OCI-LY7 (cell line): ENCODE measurements at regions not wholly inside any gene's neighbourhood (a gene's known extent, or its start where the extent isn't known, plus 50 kb on each side); places are given as distances from the start of the nearest gene placed in this dataset.
A peak's percentile ranks its signal among the peaks of the same experiment; 100 is the strongest.

Experiments used
- BruUV-seq: library from RNA; stranded (reverse); fragments of 400-500 nt; replicated peaks from 2 replicates; lab custom pipeline; 2021; lab: Mats Ljungman, UMichigan
- CTCF ChIA-PET: fragments of 300-600 bp; sonication (Branson Sonifier 250); formaldehyde crosslinking; loops from one replicate; lab custom pipeline; 2022; ENCODE audit warnings: antibody characterized with exemption; ENCODE audit not compliant: unreplicated experiment; lab: Charles Lee
- POLR2A ChIA-PET: fragments of 300-600 bp; sonication (Branson Sonifier 250); formaldehyde crosslinking; loops from one replicate; lab custom pipeline; 2022; ENCODE audit warnings: antibody characterized with exemption; lab: Charles Lee
- DNase-seq: peaks from one replicate; pipeline ENCODE4 v3.0.0-alpha.2; 2015; ENCODE audit warnings: low spot score
- H2AFZ ChIP-seq: fragments of 200-600 bp; sonication (generic), shearing (Covaris generic); 2 replicates; pipeline ENCODE4 v1.6.1; 2014; ENCODE audit warnings: mild to moderate bottlenecking, antibody characterized with exemption, low read length, moderate library complexity
- H3K27ac ChIP-seq: fragments of 200-600 bp; sonication (generic); 2 replicates; pipeline ENCODE4 v1.5.1; 2014; ENCODE audit warnings: mixed run types, low read depth, mild to moderate bottlenecking, moderate library complexity, low read length, inconsistent platforms; ENCODE audit not compliant: poor library complexity, severe bottlenecking
- H3K36me3 ChIP-seq: fragments of 200-600 bp; sonication (generic); 2 replicates; pipeline ENCODE4 v1.6.1; 2014; ENCODE audit warnings: mild to moderate bottlenecking, antibody characterized with exemption, low read length, moderate library complexity, mixed read lengths; ENCODE audit not compliant: insufficient read depth
- H3K4me1 ChIP-seq: fragments of 200-600 bp; sonication (generic); 2 replicates; pipeline ENCODE4 v1.5.1; 2014; ENCODE audit warnings: mild to moderate bottlenecking, low read length; ENCODE audit not compliant: insufficient read depth, poor library complexity, severe bottlenecking
- H3K4me2 ChIP-seq: fragments of 200-600 bp; sonication (generic); 2 replicates; pipeline ENCODE4 v1.6.1; 2014; ENCODE audit warnings: mild to moderate bottlenecking, low read length
- H3K4me3 ChIP-seq: fragments of 200-600 bp; sonication (generic); 2 replicates; pipeline ENCODE4 v1.5.1; 2014; ENCODE audit warnings: mild to moderate bottlenecking, low read depth, low read length; ENCODE audit not compliant: poor library complexity, severe bottlenecking
- H3K79me2 ChIP-seq: fragments of 200-600 bp; sonication (generic); 2 replicates; pipeline ENCODE4 v1.6.1; 2016; ENCODE audit warnings: low read depth, mild to moderate bottlenecking, low read length, moderate library complexity, mixed read lengths; ENCODE audit not compliant: insufficient read depth
- H3K9me2 ChIP-seq: fragments of 200-600 bp; sonication (generic); 2 replicates; pipeline ENCODE4 v1.6.1; 2016; ENCODE audit warnings: mild to moderate bottlenecking, low read length, mixed read lengths; ENCODE audit not compliant: insufficient read depth
- H3K9me3 ChIP-seq: fragments of 200-600 bp; sonication (generic); 2 replicates; pipeline ENCODE4 v1.6.1; 2014; ENCODE audit warnings: mild to moderate bottlenecking, mixed run types, low read length, mixed read lengths
- H4K20me1 ChIP-seq: fragments of 200-600 bp; sonication (generic); 2 replicates; pipeline ENCODE4 v1.6.1; 2014; ENCODE audit warnings: mild to moderate bottlenecking, antibody characterized with exemption, low read length, moderate library complexity, mixed read lengths; ENCODE audit not compliant: insufficient read depth
- EZH2phosphoT487 ChIP-seq: fragments of 200-600 bp; sonication (generic); IDR thresholded peaks from 2 replicates; pipeline ENCODE4 v1.6.1; 2018; ENCODE audit warnings: low read depth, borderline replicate concordance, mild to moderate bottlenecking, mixed run types, antibody characterized with exemption, low read length, moderate library complexity, mixed read lengths
- intact Hi-C: fragments of 100-400 bp; cut with micrococcal nuclease; formaldehyde crosslinking; loops from one replicate; pipeline ENCODE4 v1.10.0; 2022; ENCODE audit not compliant: unreplicated experiment
- TF ChIP-seq, protein P1 (sequence below): fragments of 200-600 bp; sonication (generic); conservative IDR thresholded peaks from 2 replicates; pipeline ENCODE4 v1.5.1; 2014; ENCODE audit warnings: mild to moderate bottlenecking, antibody characterized with exemption, low read length, moderate library complexity, mixed read lengths

DNA sequence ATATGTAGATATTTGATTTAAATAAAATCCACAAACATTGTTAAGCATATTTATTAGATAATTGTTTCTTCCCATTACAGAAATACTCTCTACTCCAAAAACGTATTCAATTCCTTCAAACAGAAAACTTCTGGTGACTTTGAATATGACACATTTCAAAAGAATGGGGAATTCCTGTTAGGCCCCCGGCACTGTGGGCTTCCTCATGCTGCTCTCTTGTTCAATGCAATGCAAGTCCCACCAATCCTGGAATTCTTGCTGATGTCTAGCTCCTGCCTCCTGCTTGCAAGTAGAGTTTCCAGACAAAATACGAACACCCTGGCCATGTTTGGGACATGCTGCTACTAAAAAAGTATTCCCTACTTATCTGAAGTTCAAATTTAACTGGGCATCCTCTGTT is 544.1 kb downstream of the QKI start:
- Histone ChIP-seq H3K36me3 (no peaks in the 10 kb centered on the region), H3K27ac (no peak overlapping the region), H3K9me3 (no peaks in the 10 kb centered on the region), H2AFZ (no peak overlapping the region), H3K4me2 (no peak overlapping the region), H3K9me2 (no peaks in the 10 kb centered on the region), H3K4me3 (no peak overlapping the region), H3K4me1 (no peaks in the 10 kb centered on the region), H4K20me1 (no peaks in the 10 kb centered on the region), H3K79me2 (no peaks in the 10 kb centered on the region)
- POLR2A ChIA-PET: interaction anchor here (0.5 to 0.6 kb wide), 2 partner anchors 11 to 12 kb away, joined by 3 read pairs; no protein-coding TSS in a partner anchor
- BruUV-seq: no TSS peak
- CTCF ChIA-PET: no interaction called here
- intact Hi-C loops: no loop called here
- DNase-seq: no peak
- TF ChIP-seq EZH2phosphoT487: no peak
- TF ChIP-seq, protein P1, sequence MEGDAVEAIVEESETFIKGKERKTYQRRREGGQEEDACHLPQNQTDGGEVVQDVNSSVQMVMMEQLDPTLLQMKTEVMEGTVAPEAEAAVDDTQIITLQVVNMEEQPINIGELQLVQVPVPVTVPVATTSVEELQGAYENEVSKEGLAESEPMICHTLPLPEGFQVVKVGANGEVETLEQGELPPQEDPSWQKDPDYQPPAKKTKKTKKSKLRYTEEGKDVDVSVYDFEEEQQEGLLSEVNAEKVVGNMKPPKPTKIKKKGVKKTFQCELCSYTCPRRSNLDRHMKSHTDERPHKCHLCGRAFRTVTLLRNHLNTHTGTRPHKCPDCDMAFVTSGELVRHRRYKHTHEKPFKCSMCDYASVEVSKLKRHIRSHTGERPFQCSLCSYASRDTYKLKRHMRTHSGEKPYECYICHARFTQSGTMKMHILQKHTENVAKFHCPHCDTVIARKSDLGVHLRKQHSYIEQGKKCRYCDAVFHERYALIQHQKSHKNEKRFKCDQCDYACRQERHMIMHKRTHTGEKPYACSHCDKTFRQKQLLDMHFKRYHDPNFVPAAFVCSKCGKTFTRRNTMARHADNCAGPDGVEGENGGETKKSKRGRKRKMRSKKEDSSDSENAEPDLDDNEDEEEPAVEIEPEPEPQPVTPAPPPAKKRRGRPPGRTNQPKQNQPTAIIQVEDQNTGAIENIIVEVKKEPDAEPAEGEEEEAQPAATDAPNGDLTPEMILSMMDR: no peak

- H3K4me1 ChIP-seq: no peaks in the 10 kb centered on the region
- H3K36me3 ChIP-seq: no peaks in the 10 kb centered on the region
- intact Hi-C loops: loop anchor here (1.0 to 2.0 kb wide), 5 partner anchors 200 to 786 kb away; no protein-coding TSS in a partner anchor
- ChIA-PET CTCF (no interaction called here), POLR2A (interaction anchor here (0.6 kb wide), 1 partner anchor 150 kb away, joined by 3 read pairs; no protein-coding TSS in a partner anchor)
- H4K20me1 ChIP-seq: no peaks in the 10 kb centered on the region
- H3K9me3 ChIP-seq: no peaks in the 10 kb centered on the region
- no peak overlapping the region for H3K27ac ChIP-seq
- no TSS peak for BruUV-seq
- H3K4me3 ChIP-seq: no peak overlapping the region
- no peaks in the 10 kb centered on the region for H3K9me2 ChIP-seq
- no peak overlapping the region for H3K4me2 ChIP-seq
- TF ChIP-seq, protein P1: peak; percentile 99
- TF ChIP-seq EZH2phosphoT487: no peak
- no peak overlapping the region for H2AFZ ChIP-seq
- DNase-seq: peak; percentile 84
- H3K79me2 ChIP-seq: no peaks in the 10 kb centered on the region
Measured at GRCh38 chr6:163956571-163957407, 542.3 kb downstream of the QKI start.

- Histone ChIP-seq H2AFZ (no peak overlapping the region), H3K4me2 (no peak overlapping the region), H3K27ac (no peak overlapping the region), H4K20me1 (no peaks in the 10 kb centered on the region), H3K36me3 (no peaks in the 10 kb centered on the region), H3K9me2 (no peaks in the 10 kb centered on the region), H3K4me1 (no peaks in the 10 kb centered on the region), H3K4me3 (no peak overlapping the region), H3K79me2 (no peaks in the 10 kb centered on the region), H3K9me3 (no peaks in the 10 kb centered on the region)
- no TSS peak for BruUV-seq
- CTCF ChIA-PET: no interaction called here
- intact Hi-C loops: loop anchor here (1.0 to 2.0 kb wide), 5 partner anchors 199 to 785 kb away; no protein-coding TSS in a partner anchor
- DNase-seq: no peak
- TF ChIP-seq, protein P1: no peak
- TF ChIP-seq EZH2phosphoT487: no peak
- POLR2A ChIA-PET: no interaction called here
Measured at GRCh38 chr6:163955756-163956155, 541.2 kb downstream of the QKI start.
